ENCODE measurements at regions not wholly inside any gene's neighbourhood (a gene's known extent, or its start where the extent isn't known, plus 50 kb on each side); places are given as distances from the start of the nearest gene placed in this dataset.

DNA sequence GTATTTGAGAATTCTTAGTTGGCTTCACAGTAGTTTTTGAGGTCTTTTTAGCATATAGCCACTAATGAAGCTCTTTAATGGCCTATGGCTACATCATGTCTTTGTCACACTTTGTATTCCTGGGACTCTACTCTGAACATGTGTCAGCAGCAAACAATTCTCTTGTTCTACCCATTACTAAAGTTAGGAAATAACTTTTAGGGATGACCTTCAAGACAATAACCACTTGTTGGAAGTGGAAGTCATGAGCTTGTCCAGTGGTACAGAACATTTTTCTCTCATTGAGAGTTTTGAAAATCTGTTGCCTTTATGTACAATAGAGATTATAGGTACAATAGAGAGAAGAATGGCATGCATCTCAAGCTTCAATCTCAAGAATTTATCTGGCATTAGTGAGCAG is 571.6 kb upstream of the JAG1 start (continued):
- TF ChIP-seq, protein P1, sequence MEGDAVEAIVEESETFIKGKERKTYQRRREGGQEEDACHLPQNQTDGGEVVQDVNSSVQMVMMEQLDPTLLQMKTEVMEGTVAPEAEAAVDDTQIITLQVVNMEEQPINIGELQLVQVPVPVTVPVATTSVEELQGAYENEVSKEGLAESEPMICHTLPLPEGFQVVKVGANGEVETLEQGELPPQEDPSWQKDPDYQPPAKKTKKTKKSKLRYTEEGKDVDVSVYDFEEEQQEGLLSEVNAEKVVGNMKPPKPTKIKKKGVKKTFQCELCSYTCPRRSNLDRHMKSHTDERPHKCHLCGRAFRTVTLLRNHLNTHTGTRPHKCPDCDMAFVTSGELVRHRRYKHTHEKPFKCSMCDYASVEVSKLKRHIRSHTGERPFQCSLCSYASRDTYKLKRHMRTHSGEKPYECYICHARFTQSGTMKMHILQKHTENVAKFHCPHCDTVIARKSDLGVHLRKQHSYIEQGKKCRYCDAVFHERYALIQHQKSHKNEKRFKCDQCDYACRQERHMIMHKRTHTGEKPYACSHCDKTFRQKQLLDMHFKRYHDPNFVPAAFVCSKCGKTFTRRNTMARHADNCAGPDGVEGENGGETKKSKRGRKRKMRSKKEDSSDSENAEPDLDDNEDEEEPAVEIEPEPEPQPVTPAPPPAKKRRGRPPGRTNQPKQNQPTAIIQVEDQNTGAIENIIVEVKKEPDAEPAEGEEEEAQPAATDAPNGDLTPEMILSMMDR (IDR thresholded peaks at IDR 0.05 in 2 of 3, conservative IDR thresholded peaks at IDR 0.05 in 1 of 3; ENCODE audit: borderline replicate concordance in 1 of 3, insufficient read depth in 1 of 3, low read depth in 2 of 3, low read length in 2 of 3) = no peak
- TF ChIP-seq, protein P2, sequence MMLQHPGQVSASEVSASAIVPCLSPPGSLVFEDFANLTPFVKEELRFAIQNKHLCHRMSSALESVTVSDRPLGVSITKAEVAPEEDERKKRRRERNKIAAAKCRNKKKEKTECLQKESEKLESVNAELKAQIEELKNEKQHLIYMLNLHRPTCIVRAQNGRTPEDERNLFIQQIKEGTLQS (IDR thresholded peaks at IDR 0.05) = no peak
- no peak for TF ChIP-seq EZH2phosphoT487 (IDR thresholded peaks at IDR 0.05; ENCODE audit: borderline replicate concordance)
- TF ChIP-seq EGR1 (IDR thresholded peaks at IDR 0.05; ENCODE audit: low read depth) = no peak

DNA sequence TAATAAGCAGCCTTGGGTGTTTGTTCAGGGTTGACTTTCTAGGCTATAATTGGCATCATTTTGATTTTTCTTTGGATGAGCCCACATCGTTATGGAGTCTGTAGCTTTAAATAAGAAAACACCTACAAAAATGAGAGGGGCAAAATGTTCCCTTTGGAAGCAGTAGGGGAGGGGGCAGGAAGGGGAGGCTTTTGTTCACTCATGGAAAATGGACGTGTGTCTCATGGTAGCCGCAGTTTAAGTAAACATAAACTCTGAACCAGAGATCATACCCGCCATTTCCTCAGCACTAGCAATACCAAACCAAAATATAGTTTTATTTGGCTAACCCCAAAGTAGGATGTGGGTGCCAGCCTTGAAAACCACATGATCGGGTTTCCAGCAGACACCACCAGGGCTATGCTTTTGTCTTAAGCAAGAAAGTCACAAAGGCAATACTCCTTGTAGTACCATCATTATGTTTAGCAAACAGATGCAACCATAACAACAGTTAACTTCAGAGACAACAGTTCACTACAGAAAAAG is 572.5 kb upstream of the JAG1 start:
- no peaks in the 10 kb centered on the region for H3K36me3 ChIP-seq (ENCODE audit: control insufficient read depth in 1 of 2, insufficient read depth in 2 of 2, low read length in 2 of 2)
- ATAC-seq = no peak
- BruUV-seq (replicated peaks) = no TSS peak
- no peaks in the 10 kb centered on the region for H4K20me1 ChIP-seq (ENCODE audit: insufficient read depth)
- no peaks in the 10 kb centered on the region for H3K9me3 ChIP-seq (ENCODE audit: control insufficient read depth in 1 of 2, insufficient read depth in 1 of 2, low read depth in 1 of 2, low read length in 2 of 2)
- no peaks in the 10 kb centered on the region for H3K27me3 ChIP-seq (ENCODE audit: insufficient read depth, low read length)
- ChIA-PET RAD21 (ENCODE audit: low non-redundant PET in 1 of 2, low total read pairs in 2 of 2, uncharacterized antibody in 2 of 2, unreplicated experiment in 2 of 2) (no interaction called here), CTCF (no interaction called here), POLR2A (no interaction called here)
- DNase-seq (ENCODE audit: low read depth, low spot score) = no peak
- H3K27ac ChIP-seq (ENCODE audit: low read depth, low read length) = no peak overlapping the region
- H3K79me2 ChIP-seq (ENCODE audit: insufficient read depth, low read length) = no peaks in the 10 kb centered on the region
- no peak overlapping the region for H2AFZ ChIP-seq (ENCODE audit: low read depth, low read length, poor library complexity, severe bottlenecking)
- H3K4me3 ChIP-seq (replicated peaks in 1 of 2; ENCODE audit: low read depth in 1 of 2, low read length in 2 of 2) = no peak overlapping the region
- no peaks in the 10 kb centered on the region for H3K4me1 ChIP-seq (ENCODE audit: control insufficient read depth in 1 of 2, insufficient read depth in 2 of 2, low read length in 2 of 2)
- H3K4me2 ChIP-seq (ENCODE audit: low read length) = no peak overlapping the region
- intact Hi-C loops (cut with micrococcal nuclease) = no loop called here
- H3K9me2 ChIP-seq (ENCODE audit: insufficient read depth) = no peaks in the 10 kb centered on the region
- H3K9ac ChIP-seq (ENCODE audit: low read length) = no peak overlapping the region
- TF ChIP-seq EZH2 (IDR thresholded peaks at IDR 0.05) (no peak), TCF7L2 (IDR thresholded peaks at IDR 0.05; ENCODE audit: borderline replicate concordance, extremely low read depth, insufficient read depth, insufficient read length) (no peak), POLR2AphosphoS5 (IDR thresholded peaks at IDR 0.05; ENCODE audit: low read depth, low read length) (no peak), ZNF274 (IDR thresholded peaks at IDR 0.05; ENCODE audit: low read depth, low read length) (no peak), CEBPB (IDR thresholded peaks at IDR 0.05; ENCODE audit: low read depth) (no peak), FOSL1 (IDR thresholded peaks at IDR 0.05; ENCODE audit: low read depth) (no peak), CBX3 (IDR thresholded peaks at IDR 0.05; ENCODE audit: low read depth) (no peak), EGR1 (IDR thresholded peaks at IDR 0.05; ENCODE audit: low read depth) (no peak)
- TF ChIP-seq, protein P2 (IDR thresholded peaks at IDR 0.05) = no peak
- TF ChIP-seq, protein P3, sequence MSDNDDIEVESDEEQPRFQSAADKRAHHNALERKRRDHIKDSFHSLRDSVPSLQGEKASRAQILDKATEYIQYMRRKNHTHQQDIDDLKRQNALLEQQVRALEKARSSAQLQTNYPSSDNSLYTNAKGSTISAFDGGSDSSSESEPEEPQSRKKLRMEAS (IDR thresholded peaks at IDR 0.05) = no peak
- TF ChIP-seq, protein P4, sequence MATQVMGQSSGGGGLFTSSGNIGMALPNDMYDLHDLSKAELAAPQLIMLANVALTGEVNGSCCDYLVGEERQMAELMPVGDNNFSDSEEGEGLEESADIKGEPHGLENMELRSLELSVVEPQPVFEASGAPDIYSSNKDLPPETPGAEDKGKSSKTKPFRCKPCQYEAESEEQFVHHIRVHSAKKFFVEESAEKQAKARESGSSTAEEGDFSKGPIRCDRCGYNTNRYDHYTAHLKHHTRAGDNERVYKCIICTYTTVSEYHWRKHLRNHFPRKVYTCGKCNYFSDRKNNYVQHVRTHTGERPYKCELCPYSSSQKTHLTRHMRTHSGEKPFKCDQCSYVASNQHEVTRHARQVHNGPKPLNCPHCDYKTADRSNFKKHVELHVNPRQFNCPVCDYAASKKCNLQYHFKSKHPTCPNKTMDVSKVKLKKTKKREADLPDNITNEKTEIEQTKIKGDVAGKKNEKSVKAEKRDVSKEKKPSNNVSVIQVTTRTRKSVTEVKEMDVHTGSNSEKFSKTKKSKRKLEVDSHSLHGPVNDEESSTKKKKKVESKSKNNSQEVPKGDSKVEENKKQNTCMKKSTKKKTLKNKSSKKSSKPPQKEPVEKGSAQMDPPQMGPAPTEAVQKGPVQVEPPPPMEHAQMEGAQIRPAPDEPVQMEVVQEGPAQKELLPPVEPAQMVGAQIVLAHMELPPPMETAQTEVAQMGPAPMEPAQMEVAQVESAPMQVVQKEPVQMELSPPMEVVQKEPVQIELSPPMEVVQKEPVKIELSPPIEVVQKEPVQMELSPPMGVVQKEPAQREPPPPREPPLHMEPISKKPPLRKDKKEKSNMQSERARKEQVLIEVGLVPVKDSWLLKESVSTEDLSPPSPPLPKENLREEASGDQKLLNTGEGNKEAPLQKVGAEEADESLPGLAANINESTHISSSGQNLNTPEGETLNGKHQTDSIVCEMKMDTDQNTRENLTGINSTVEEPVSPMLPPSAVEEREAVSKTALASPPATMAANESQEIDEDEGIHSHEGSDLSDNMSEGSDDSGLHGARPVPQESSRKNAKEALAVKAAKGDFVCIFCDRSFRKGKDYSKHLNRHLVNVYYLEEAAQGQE (IDR thresholded peaks at IDR 0.05; ENCODE audit: low read depth) = no peak
- TF ChIP-seq, protein P5, sequence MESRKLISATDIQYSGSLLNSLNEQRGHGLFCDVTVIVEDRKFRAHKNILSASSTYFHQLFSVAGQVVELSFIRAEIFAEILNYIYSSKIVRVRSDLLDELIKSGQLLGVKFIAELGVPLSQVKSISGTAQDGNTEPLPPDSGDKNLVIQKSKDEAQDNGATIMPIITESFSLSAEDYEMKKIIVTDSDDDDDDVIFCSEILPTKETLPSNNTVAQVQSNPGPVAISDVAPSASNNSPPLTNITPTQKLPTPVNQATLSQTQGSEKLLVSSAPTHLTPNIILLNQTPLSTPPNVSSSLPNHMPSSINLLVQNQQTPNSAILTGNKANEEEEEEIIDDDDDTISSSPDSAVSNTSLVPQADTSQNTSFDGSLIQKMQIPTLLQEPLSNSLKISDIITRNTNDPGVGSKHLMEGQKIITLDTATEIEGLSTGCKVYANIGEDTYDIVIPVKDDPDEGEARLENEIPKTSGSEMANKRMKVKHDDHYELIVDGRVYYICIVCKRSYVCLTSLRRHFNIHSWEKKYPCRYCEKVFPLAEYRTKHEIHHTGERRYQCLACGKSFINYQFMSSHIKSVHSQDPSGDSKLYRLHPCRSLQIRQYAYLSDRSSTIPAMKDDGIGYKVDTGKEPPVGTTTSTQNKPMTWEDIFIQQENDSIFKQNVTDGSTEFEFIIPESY (IDR thresholded peaks at IDR 0.05; ENCODE audit: extremely low read depth, insufficient replicate concordance, low read length) = no peak
